ENCODE measurements at regions not wholly inside any gene's neighbourhood (a gene's known extent, or its start where the extent isn't known, plus 50 kb on each side); places are given as distances from the start of the nearest gene placed in this dataset.

GRCh38 chr9:4923580-4924544 lies 61.2 kb upstream of the JAK2 start:
- TF ChIP-seq CTCF (IDR thresholded peaks at IDR 0.05) (peak in 3 of 5 experiments; percentile 16 to 28 (median 20)), POLR2A (IDR thresholded peaks at IDR 0.05) (no peak)
- WGBS, 2 donors (ENCODE audit: low coverage in 1 of 2) = 41 to 51% methylated on average over 5 of the region's 5 CpGs
- no peak for DNase-seq
- intact Hi-C loops (cut with DNase I; ENCODE audit: low total_unique reads) (no loop called here), in situ Hi-C loops (cut with MboI; ENCODE audit: low pct_ligation_motif_present in 1 of 4, low pct_unique_long_range_greater_than_20kb in 1 of 4, low sequenced_read_pairs in 3 of 4) (loop anchor here in 1 of 4 donors (10.0 kb wide), 1 partner anchor 59 kb away; no protein-coding TSS in a partner anchor)
- no peaks in the 10 kb centered on the region for H3K9me3 ChIP-seq
- no peaks in the 10 kb centered on the region for H3K36me3 ChIP-seq
- H3K4me3 ChIP-seq = no peak overlapping the region
- H3K27ac ChIP-seq = no peak overlapping the region
- no peaks in the 10 kb centered on the region for H3K4me1 ChIP-seq
- no peaks in the 10 kb centered on the region for H3K27me3 ChIP-seq

DNA sequence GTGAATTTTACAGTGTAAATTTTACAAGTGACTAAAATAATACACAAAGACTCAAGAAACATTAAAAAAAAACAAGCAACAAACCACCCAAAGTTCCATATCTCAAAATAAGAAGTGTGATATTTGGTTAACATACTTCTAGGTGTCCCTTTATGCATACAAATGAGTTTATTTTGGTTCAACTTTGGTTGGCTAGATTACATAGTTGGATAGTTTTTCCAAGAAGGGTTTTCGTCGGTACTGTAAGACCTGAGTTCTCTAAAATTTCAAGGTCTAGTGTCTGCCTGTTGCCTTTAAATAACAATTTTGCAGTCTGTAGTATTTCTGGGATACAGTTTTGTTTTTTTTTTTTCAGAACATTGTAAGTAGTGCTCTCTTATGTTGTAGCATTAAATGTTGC lies 58.8 kb upstream of the JAK2 start:
- Histone ChIP-seq H3K9me3 (no peaks in the 10 kb centered on the region), H3K4me1 (no peaks in the 10 kb centered on the region), H3K36me3 (no peaks in the 10 kb centered on the region), H3K27ac (no peak overlapping the region), H3K27me3 (no peaks in the 10 kb centered on the region), H3K4me3 (no peak overlapping the region)
- no peak for TF ChIP-seq POLR2A (IDR thresholded peaks at IDR 0.05)
- in situ Hi-C loops (cut with MboI; ENCODE audit: low pct_ligation_motif_present in 1 of 4, low pct_unique_long_range_greater_than_20kb in 1 of 4, low sequenced_read_pairs in 3 of 4) = loop anchor here in 1 of 4 donors (10.0 kb wide), 1 partner anchor 61 kb away; no protein-coding TSS in a partner anchor
- DNase-seq = no peak
- WGBS, 2 donors (ENCODE audit: low coverage in 1 of 2) = 86 to 87% methylated on average over 2 of the region's 2 CpGs
- intact Hi-C loops (cut with DNase I; ENCODE audit: low total_unique reads) = no loop called here

- no peaks in the 10 kb centered on the region for H3K36me3 ChIP-seq
- no peaks in the 10 kb centered on the region for H3K4me1 ChIP-seq
- 45 to 60% methylated on average over 2 to 4 of the region's 4 CpGs for WGBS, 2 donors (ENCODE audit: low coverage in 1 of 2)
- H3K4me3 ChIP-seq = no peak overlapping the region
- no peaks in the 10 kb centered on the region for H3K9me3 ChIP-seq
- H3K27ac ChIP-seq = no peak overlapping the region
- intact Hi-C loops (cut with DNase I; ENCODE audit: low total_unique reads) = no loop called here
- no peaks in the 10 kb centered on the region for H3K27me3 ChIP-seq
- TF ChIP-seq POLR2AphosphoS5 (IDR thresholded peaks at IDR 0.05) = no peak
- DNase-seq = no peak
- in situ Hi-C loops (cut with MboI; ENCODE audit: low pct_ligation_motif_present in 1 of 4, low pct_unique_long_range_greater_than_20kb in 1 of 4, low sequenced_read_pairs in 3 of 4) = loop anchor here in 1 of 4 donors (10.0 kb wide), 1 partner anchor 62 kb away; no protein-coding TSS in a partner anchor
These were observed 58.0 kb upstream of the JAK2 start for GRCh38 chr9:4927043-4927471.

- no peak for TF ChIP-seq POLR2A (IDR thresholded peaks at IDR 0.05)
- TF ChIP-seq EP300 (IDR thresholded peaks at IDR 0.05; ENCODE audit: low read depth) = no peak
- TF ChIP-seq CTCF (IDR thresholded peaks at IDR 0.05) = no peak
- TF ChIP-seq POLR2AphosphoS5 (IDR thresholded peaks at IDR 0.05) = no peak
- H3K9me3 ChIP-seq = no peaks in the 10 kb centered on the region
- no peak overlapping the region for H3K27ac ChIP-seq
- 87 to 90% methylated on average over 5 of the region's 5 CpGs for WGBS, 2 donors (ENCODE audit: low coverage in 1 of 2)
- in situ Hi-C loops (cut with MboI; ENCODE audit: low pct_ligation_motif_present in 1 of 4, low pct_unique_long_range_greater_than_20kb in 1 of 4, low sequenced_read_pairs in 3 of 4) (loop anchor here in 1 of 4 donors (10.0 kb wide), 1 partner anchor 63 kb away; no protein-coding TSS in a partner anchor), intact Hi-C loops (cut with DNase I; ENCODE audit: low total_unique reads) (no loop called here)
- DNase-seq = no peak
- H3K4me1 ChIP-seq = peaks cover 0 to 3% (median 0%) of the 10 kb centered on the region in 4 donors
- H3K27me3 ChIP-seq = no peaks in the 10 kb centered on the region
- no peak overlapping the region for H3K4me3 ChIP-seq
- H3K36me3 ChIP-seq = no peaks in the 10 kb centered on the region
These were observed 57.4 kb upstream of the JAK2 start for GRCh38 chr9:4927701-4928100.

DNA sequence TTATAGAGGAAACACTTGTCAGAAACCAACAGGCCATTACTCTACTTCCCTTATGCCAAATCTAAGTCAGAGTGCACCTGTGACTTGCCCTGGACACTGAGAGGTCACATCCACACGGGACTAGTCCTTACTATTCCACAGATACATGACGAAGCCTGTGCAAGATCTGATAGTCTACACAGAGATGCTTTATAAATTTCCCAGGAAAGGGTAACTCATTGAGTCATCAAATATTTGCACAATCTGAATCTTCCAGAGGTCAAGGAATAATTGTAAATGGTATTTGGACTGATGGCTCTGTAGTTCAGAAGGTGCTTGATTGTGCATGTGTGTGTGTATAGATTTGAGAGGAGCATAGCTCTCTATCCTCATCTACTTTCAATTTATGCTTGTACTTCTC lies 55.2 kb upstream of the JAK2 start:
- H3K27me3 ChIP-seq = no peaks in the 10 kb centered on the region
- H3K4me1 ChIP-seq = peaks cover 0 to 4% (median 2%) of the 10 kb centered on the region in 4 donors
- WGBS, 2 donors (ENCODE audit: low coverage in 1 of 2) = 50% methylated on average over 2 of the region's 2 CpGs; no CpG with 5 or more reads in 1 of the 2 donors
- no peak overlapping the region for H3K4me3 ChIP-seq
- TF ChIP-seq POLR2A (IDR thresholded peaks at IDR 0.05) = no peak
- TF ChIP-seq POLR2AphosphoS5 (IDR thresholded peaks at IDR 0.05) = no peak
- no peak for TF ChIP-seq CTCF (IDR thresholded peaks at IDR 0.05)
- TF ChIP-seq EP300 (IDR thresholded peaks at IDR 0.05; ENCODE audit: low read depth) = no peak
- H3K27ac ChIP-seq = no peak overlapping the region
- H3K9me3 ChIP-seq = no peaks in the 10 kb centered on the region
- H3K36me3 ChIP-seq = no peaks in the 10 kb centered on the region
- intact Hi-C loops (cut with DNase I; ENCODE audit: low total_unique reads) = no loop called here
- in situ Hi-C loops (cut with MboI; ENCODE audit: low pct_ligation_motif_present in 1 of 4, low pct_unique_long_range_greater_than_20kb in 1 of 4, low sequenced_read_pairs in 3 of 4) = loop anchor here in 1 of 4 donors (10.0 kb wide), 1 partner anchor 65 kb away; no protein-coding TSS in a partner anchor
- no peak for DNase-seq
